ENCODE measurements at regions not wholly inside any gene's neighbourhood (a gene's known extent, or its start where the extent isn't known, plus 50 kb on each side); places are given as distances from the start of the nearest gene placed in this dataset.
A peak's percentile ranks its signal among the peaks of the same experiment; 100 is the strongest.

DNA sequence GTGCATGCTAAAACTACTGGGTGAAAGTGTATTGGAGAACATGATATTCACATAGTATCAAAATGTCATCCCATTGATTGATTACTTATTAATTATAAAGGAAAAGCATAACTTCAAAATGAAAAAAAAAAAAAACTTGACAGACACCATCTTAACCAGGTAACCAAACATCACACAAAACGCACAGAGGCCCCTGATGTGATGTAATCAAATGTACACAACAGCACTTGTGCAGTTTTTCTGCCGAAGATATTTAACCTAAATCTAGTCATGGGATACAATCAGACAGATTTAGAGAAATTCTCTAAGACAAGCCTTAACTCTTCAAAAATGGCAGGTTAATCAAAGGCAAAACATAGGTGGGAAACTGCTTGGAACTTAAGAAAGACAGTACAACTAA, 102.0 kb upstream of the TENT5A start:
- ATAC-seq = no peak

GRCh38 chr6:81853975-81854374, 101.5 kb upstream of the TENT5A start:
- intact Hi-C loops (cut with DNase I, micrococcal nuclease) = no loop called here
- DNase-seq (no peak), ATAC-seq (no peak)

More for the DNA sequence above, 102.0 kb upstream of the TENT5A start:
- intact Hi-C loops (cut with DNase I, micrococcal nuclease) = no loop called here
- no peak for DNase-seq

- intact Hi-C loops (cut with DNase I, micrococcal nuclease) = no loop called here
- DNase-seq (no peak), ATAC-seq (no peak)
These were observed 96.8 kb upstream of the TENT5A start for GRCh38 chr6:81849248-81849647.

DNA sequence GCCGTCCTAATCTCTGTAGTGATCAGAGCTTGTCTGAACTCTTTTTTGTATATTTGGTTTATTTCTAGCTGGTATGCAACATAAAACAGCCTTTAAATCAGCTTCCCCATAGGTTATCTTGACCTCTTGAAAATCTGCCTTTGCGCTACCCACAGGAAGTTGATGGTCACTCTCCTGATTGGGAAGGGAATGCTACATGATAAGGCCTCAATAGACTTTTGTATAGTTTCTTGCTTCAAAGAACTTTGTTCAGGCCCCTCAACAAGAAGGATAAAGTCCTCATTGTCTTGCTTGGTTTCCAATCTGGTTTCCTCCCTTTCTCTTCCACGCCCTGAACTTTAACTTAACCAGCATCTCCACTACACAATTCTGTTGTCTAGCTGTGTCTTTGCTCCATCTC, 95.4 kb upstream of the TENT5A start:
- no peak for DNase-seq
- intact Hi-C loops (cut with DNase I, micrococcal nuclease) = no loop called here
- ATAC-seq = no peak

- no peak for DNase-seq
- ATAC-seq = no peak
- intact Hi-C loops (cut with DNase I, micrococcal nuclease) = no loop called here
These were observed 92.2 kb upstream of the TENT5A start for GRCh38 chr6:81844686-81845085.

DNA sequence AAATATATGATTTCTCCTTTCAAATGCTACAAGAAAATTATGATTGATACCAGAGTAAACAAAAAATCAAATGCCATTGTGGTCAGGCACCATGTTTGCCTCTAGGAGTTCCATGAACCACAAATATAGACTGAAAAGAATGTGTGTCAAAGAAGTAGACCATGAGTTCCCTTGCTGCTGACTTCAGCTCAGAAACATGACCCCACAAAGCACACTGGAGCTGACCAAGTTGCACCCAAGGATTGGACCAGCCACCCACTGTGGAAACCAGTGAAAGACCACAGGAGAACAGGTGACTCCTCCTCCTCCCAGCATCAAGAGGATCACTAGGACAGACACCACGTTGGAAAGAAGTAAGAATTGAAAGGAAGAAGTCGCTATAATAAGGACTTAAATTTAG, 90.8 kb upstream of the TENT5A start:
- ATAC-seq = no peak
- DNase-seq = no peak
- intact Hi-C loops (cut with DNase I, micrococcal nuclease) = no loop called here

- ATAC-seq (no peak), DNase-seq (no peak)
- intact Hi-C loops (cut with DNase I, micrococcal nuclease) = no loop called here
These were observed 89.8 kb upstream of the TENT5A start for GRCh38 chr6:81842254-81842653.

GRCh38 chr6:81838724-81839426, 86.4 kb upstream of the TENT5A start:
- no peak for DNase-seq
- intact Hi-C loops (cut with DNase I, micrococcal nuclease) = no loop called here

DNA sequence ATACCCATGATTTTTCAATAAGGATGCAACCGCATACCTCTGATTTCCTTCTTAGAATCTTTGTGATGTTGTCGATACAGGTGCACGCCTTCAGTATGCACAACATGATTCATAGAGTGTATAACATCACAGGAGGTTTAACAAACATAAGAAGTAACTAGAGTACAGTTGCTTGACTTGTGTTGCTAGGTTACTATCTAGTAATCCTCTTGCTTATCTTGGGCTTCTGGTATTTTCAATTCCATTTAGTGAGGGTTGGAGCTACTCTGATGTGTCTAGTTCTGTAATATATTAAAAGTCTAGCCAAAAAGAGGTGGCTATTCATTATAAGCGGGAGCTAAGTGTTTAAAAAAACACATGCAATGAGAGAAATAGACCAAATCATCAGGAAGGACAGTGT, 85.5 kb upstream of the TENT5A start:
- DNase-seq = no peak
- ATAC-seq = peak; percentile 96
- intact Hi-C loops (cut with DNase I, micrococcal nuclease) = no loop called here

More at GRCh38 chr6:81838724-81839426, 86.4 kb upstream of the TENT5A start:
- ATAC-seq = peak; percentile 54

GRCh38 chr6:81834141-81834681, 81.7 kb upstream of the TENT5A start:
- peak; percentile 38 to 52 for DNase-seq
- intact Hi-C loops (cut with DNase I, micrococcal nuclease) = no loop called here
- peak; percentile 72 for ATAC-seq

- intact Hi-C loops (cut with DNase I, micrococcal nuclease) = no loop called here
- ATAC-seq (peak; percentile 74), DNase-seq (no peak)
These were observed 79.8 kb upstream of the TENT5A start for GRCh38 chr6:81832304-81832703.

DNA sequence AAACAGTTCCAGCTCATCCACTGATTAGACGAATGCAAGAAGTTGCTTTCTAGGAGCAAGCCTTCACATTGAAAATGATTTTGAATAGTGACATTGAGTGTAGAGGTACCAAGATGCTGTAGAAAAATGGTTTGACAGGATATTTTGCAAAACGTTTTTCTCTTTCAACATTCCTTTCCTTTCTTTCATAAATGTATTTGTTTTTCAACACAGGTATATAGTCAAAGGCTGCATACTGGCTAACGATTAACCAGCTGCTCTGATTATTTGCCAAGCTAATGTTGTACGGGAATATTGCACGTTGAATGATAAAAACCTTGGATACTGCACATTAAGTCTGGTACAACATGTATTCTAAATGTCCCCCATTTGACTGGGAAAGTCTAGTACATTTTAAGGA, 78.8 kb upstream of the TENT5A start:
- ATAC-seq = peak; percentile 49
- no peak for DNase-seq
- intact Hi-C loops (cut with DNase I, micrococcal nuclease) = no loop called here

- intact Hi-C loops (cut with DNase I, micrococcal nuclease) = no loop called here
- no peak for ATAC-seq
- DNase-seq = no peak
These were observed 74.3 kb upstream of the TENT5A start for GRCh38 chr6:81826784-81827183.

DNA sequence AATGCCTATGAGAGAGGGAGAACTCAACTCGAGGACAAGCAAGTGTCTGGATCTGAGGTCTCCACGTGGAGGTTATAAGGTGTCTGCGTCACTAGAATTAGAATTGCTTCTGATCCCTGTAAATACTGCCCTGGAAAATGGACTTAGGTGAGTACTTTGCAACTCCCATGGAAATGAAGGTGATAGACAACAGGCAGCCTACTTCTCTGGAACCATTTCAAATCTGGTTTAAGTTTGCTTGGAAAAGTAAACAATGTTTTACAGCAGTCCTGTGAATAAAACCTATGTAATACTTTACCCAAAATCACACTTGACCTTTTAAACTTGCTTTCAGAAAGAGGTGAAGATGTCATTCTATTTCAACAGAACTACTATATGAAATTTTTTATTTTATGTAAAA, 70.1 kb upstream of the TENT5A start:
- peak; percentile 82 for ATAC-seq
- intact Hi-C loops (cut with DNase I, micrococcal nuclease) = no loop called here
- DNase-seq = no peak

DNA sequence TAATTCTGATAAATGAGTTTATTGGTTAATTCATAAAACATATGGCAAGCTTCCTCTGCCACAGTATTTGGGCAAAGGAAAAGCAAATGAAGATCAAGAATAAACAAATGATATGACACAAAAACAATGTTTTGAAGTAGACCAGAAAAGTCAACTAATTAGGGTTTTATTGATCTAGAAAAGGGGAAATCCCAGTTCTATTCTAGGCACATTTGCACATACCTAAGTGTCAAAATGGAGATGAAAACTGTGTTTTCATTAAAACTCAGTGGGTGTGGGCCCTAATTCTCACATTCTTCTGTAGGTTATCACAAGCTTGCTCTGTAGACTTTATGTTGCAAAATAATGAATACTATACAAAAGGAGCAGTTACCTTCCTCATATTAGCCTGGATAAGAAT, 69.0 kb upstream of the TENT5A start:
- ATAC-seq = no peak
- DNase-seq = no peak
- intact Hi-C loops (cut with DNase I, micrococcal nuclease) = no loop called here

- no peak for DNase-seq
- intact Hi-C loops (cut with DNase I, micrococcal nuclease) = no loop called here
- peak; percentile 72 for ATAC-seq
These were observed 68.5 kb upstream of the TENT5A start for GRCh38 chr6:81820980-81821379.

DNA sequence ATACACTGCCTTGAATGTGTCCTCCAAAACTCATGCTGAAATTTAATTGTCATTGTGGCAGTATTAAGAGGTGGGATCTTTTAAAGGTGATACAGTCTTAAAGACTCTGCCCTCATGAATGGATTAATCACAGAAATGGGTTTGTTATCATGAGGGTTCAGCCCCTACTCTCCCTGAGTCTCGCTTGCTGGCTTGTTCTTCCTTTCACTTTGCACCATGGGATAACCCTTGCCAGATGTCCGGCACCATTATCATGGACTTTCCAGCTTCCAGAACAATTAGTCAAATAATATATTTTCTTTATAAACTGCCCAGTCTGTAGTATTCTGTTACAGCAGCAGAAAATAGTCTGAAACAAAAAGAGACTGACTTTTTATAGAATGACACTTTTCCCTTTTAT, 67.9 kb upstream of the TENT5A start:
- ATAC-seq = no peak
- no peak for DNase-seq
- intact Hi-C loops (cut with DNase I, micrococcal nuclease) = no loop called here

GRCh38 chr6:81819767-81820166, 67.3 kb upstream of the TENT5A start:
- DNase-seq (no peak), ATAC-seq (peak; percentile 51)
- intact Hi-C loops (cut with DNase I, micrococcal nuclease) = no loop called here

DNA sequence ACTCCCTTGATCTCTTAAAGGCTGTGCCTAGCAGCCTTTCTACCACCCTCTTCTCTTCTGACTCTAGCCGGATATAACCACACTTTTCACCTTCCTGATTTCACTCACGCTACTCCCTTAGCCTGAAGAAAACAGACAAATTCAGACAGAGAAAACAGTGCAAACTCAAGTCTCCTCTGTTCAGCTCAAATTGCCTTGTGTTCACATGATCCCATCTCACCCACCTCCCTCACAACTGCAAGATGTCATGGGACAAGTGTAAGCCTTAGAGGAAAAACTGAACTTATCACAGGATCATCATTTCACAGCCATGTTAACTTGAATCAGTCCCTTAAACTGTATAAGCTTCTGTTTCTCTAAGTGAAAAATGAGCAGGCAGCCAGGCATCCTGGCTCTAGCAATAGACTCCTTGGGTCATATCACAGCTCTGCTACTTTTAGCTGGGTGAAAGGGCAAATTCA, 66.5 kb upstream of the TENT5A start:
- ATAC-seq (no peak), DNase-seq (no peak)
- intact Hi-C loops (cut with DNase I, micrococcal nuclease) = no loop called here

- DNase-seq (no peak), ATAC-seq (no peak)
- intact Hi-C loops (cut with DNase I, micrococcal nuclease) = no loop called here
These were observed 63.9 kb upstream of the TENT5A start for GRCh38 chr6:81816380-81816779.

Data from left colon (tissue), 2 donors.